GM18499 (cell line): ENCODE measurements at regions not wholly inside any gene's neighbourhood (a gene's known extent, or its start where the extent isn't known, plus 50 kb on each side); places are given as distances from the start of the nearest gene placed in this dataset.

Experiments used
- ATAC-seq: cut with Tn5 transposase; IDR thresholded peaks from one replicate; pipeline ENCODE4 v1.9.1; 2021; ENCODE audit warnings: moderate number of reproducible peaks; ENCODE audit not compliant: insufficient read depth, unreplicated experiment

GRCh38 chr3:43968465-43968864 is 273.2 kb upstream of the TOPAZ1 start:
- ATAC-seq = no peak

- ATAC-seq = no peak
Measured at GRCh38 chr3:43969944-43970343, 271.7 kb upstream of the TOPAZ1 start.

- no peak for ATAC-seq
Measured at GRCh38 chr3:43970351-43970750, 271.3 kb upstream of the TOPAZ1 start.

GRCh38 chr3:43970920-43971319 is 270.8 kb upstream of the TOPAZ1 start:
- ATAC-seq = no peak

GRCh38 chr3:43971486-43971885 is 270.2 kb upstream of the TOPAZ1 start:
- ATAC-seq = no peak

- no peak for ATAC-seq
Measured at GRCh38 chr3:43978708-43979107, 263.0 kb upstream of the TOPAZ1 start.

- ATAC-seq = no peak
Measured at GRCh38 chr3:43979645-43980044, 262.0 kb upstream of the TOPAZ1 start.

GRCh38 chr3:43994657-43995546 is 246.8 kb upstream of the TOPAZ1 start:
- no peak for ATAC-seq

GRCh38 chr3:43995547-43996378 is 245.9 kb upstream of the TOPAZ1 start:
- ATAC-seq = no peak

- ATAC-seq = no peak
Measured at GRCh38 chr3:43996379-43997301, 245.0 kb upstream of the TOPAZ1 start.

GRCh38 chr3:43997316-43997715 is 244.4 kb upstream of the TOPAZ1 start:
- ATAC-seq = no peak

GRCh38 chr3:43997788-43998369 is 243.8 kb upstream of the TOPAZ1 start:
- no peak for ATAC-seq

- ATAC-seq = no peak
Measured at GRCh38 chr3:43998370-43998835, 243.3 kb upstream of the TOPAZ1 start.

GRCh38 chr3:43998836-43999727 is 242.6 kb upstream of the TOPAZ1 start:
- no peak for ATAC-seq

- no peak for ATAC-seq
Measured at GRCh38 chr3:43999728-44000319, 241.9 kb upstream of the TOPAZ1 start.

GRCh38 chr3:44000586-44000985 is 241.1 kb upstream of the TOPAZ1 start:
- no peak for ATAC-seq

- ATAC-seq = no peak
Measured at GRCh38 chr3:44001072-44001471, 240.6 kb upstream of the TOPAZ1 start.

GRCh38 chr3:44003801-44004200 is 237.9 kb upstream of the TOPAZ1 start:
- no peak for ATAC-seq
